GM23338 (cell line): ENCODE measurements at regions not wholly inside any gene's neighbourhood (a gene's known extent, or its start where the extent isn't known, plus 50 kb on each side); places are given as distances from the start of the nearest gene placed in this dataset.

Experiments
- ATAC-seq: fragments of 200-7000 bp; cut with Tn5 transposase; 3 replicates; pipeline ENCODE4 v1.9.1; 2020
- DNase-seq: peaks from one replicate; pipeline ENCODE4 v3.0.0-alpha.2; 2015; ENCODE audit warnings: low spot score
- H2AFZ ChIP-seq: fragments of 200-600 bp; sonication (generic); 2 replicates; pipeline ENCODE4 v1.8.0; 2016; ENCODE audit warnings: antibody characterized with exemption, mild to moderate bottlenecking, moderate library complexity
- H3F3A ChIP-seq: fragments of 200-600 bp; sonication (generic); replicated peaks from 2 replicates; pipeline ENCODE4 v1.8.0; 2017; ENCODE audit warnings: antibody characterized with exemption, mixed run types, low read depth
- H3K27ac ChIP-seq: fragments of 200-600 bp; sonication (generic); 2 replicates; pipeline ENCODE4 v1.6.1; 2016; ENCODE audit warnings: low read depth
- H3K27me3 ChIP-seq: fragments of 200-600 bp; sonication (generic); 2 replicates; pipeline ENCODE4 v1.8.0; 2016; ENCODE audit warnings: mild to moderate bottlenecking, mixed run types, moderate library complexity; ENCODE audit not compliant: insufficient read depth
- H3K36me3 ChIP-seq: fragments of 200-600 bp; sonication (generic); 2 replicates; pipeline ENCODE4 v1.8.0; 2016; ENCODE audit warnings: mild to moderate bottlenecking; ENCODE audit not compliant: insufficient read depth
- H3K4me1 ChIP-seq: fragments of 200-600 bp; sonication (generic); 2 replicates; pipeline ENCODE4 v1.8.0; 2016; ENCODE audit warnings: mild to moderate bottlenecking, moderate library complexity; ENCODE audit not compliant: insufficient read depth
- H3K4me2 ChIP-seq: fragments of 200-600 bp; sonication (generic); 2 replicates; pipeline ENCODE4 v1.7.1; 2017; ENCODE audit warnings: mixed run types
- H3K4me3 ChIP-seq: fragments of 200-600 bp; sonication (generic); 2 replicates; pipeline ENCODE4 v1.6.1; 2016; ENCODE audit warnings: mixed run types
- H3K79me2 ChIP-seq: fragments of 200-600 bp; sonication (generic); replicated peaks from 2 replicates; pipeline ENCODE4 v1.8.0; 2017; ENCODE audit warnings: mild to moderate bottlenecking; ENCODE audit not compliant: insufficient read depth
- H3K9me2 ChIP-seq: fragments of 200-600 bp; sonication (generic); 2 replicates; pipeline ENCODE4 v1.8.0; 2017; ENCODE audit not compliant: insufficient read depth
- H4K20me1 ChIP-seq: fragments of 200-600 bp; sonication (generic); replicated peaks from 2 replicates; pipeline ENCODE4 v1.8.0; 2017; ENCODE audit warnings: mild to moderate bottlenecking; ENCODE audit not compliant: insufficient read depth
- H3K27ac Mint-ChIP-seq: 2 replicates; pipeline ENCODE4 v1.8.0; 2020; ENCODE audit warnings: inconsistent platforms, mild to moderate bottlenecking, moderate library complexity, mixed read lengths
- H3K27me3 Mint-ChIP-seq: 3 replicates; pipeline ENCODE4 v1.8.0; 2022; ENCODE audit warnings: low read depth, mild to moderate bottlenecking, moderate library complexity, mixed read lengths, inconsistent platforms; ENCODE audit not compliant: insufficient read depth, poor library complexity
- H3K36me3 Mint-ChIP-seq: 3 replicates; pipeline ENCODE4 v1.8.0; 2021; ENCODE audit warnings: low read depth, mild to moderate bottlenecking, inconsistent platforms, moderate library complexity, mixed read lengths
- H3K4me1 Mint-ChIP-seq: 3 replicates; pipeline ENCODE4 v1.8.0; 2020; ENCODE audit warnings: mild to moderate bottlenecking, inconsistent platforms, mixed read lengths
- H3K4me3 Mint-ChIP-seq: 3 replicates; pipeline ENCODE4 v1.8.0; 2021; ENCODE audit warnings: moderate library complexity, mild to moderate bottlenecking, inconsistent platforms, mixed read lengths
- H3K9me3 Mint-ChIP-seq: 3 replicates; pipeline ENCODE4 v1.8.0; 2020; ENCODE audit warnings: moderate library complexity, mild to moderate bottlenecking, inconsistent platforms, mixed read lengths
- CREB1 ChIP-seq: fragments of 250-450 bp; sonication (Bioruptor Pico); IDR thresholded peaks from 2 replicates; pipeline ENCODE4 v1.5.0; 2020; ENCODE audit warnings: low read depth, mild to moderate bottlenecking, moderate library complexity
- CTCF ChIP-seq, 2 experiments: fragments of 200-600 bp in 1 of 2; sonication (generic) in 1 of 2; conservative IDR thresholded peaks; 2 replicates each; pipeline versions ENCODE4 v1.5.1 to v1.6.1; 2016 to 2017; ENCODE audit warnings: antibody characterized with exemption in 2 of 2, low read depth in 2 of 2, mild to moderate bottlenecking in 2 of 2, moderate library complexity in 1 of 2
- EZH2phosphoT487 ChIP-seq: fragments of 200-600 bp; sonication (generic); IDR thresholded peaks from one replicate; pipeline ENCODE4 v1.8.1; 2018; ENCODE audit warnings: antibody characterized with exemption; ENCODE audit not compliant: unreplicated experiment
- JUNB ChIP-seq: IDR thresholded peaks from one replicate; pipeline ENCODE4 v1.6.1; 2016; ENCODE audit warnings: antibody characterized with exemption; ENCODE audit not compliant: unreplicated experiment
- POLR2AphosphoS5 ChIP-seq: IDR thresholded peaks from 2 replicates; pipeline ENCODE4 v1.6.1; 2016; ENCODE audit warnings: antibody characterized with exemption, low read depth
- STAT1 ChIP-seq: IDR thresholded peaks from one replicate; pipeline ENCODE4 v1.6.1; 2016; ENCODE audit warnings: antibody characterized with exemption; ENCODE audit not compliant: unreplicated experiment
- ZNF114 ChIP-seq: fragments of 250-450 bp; sonication (Bioruptor Pico); IDR thresholded peaks from 2 replicates; pipeline ENCODE4 v1.5.0; 2020; ENCODE audit warnings: mild to moderate bottlenecking, moderate library complexity
- ZNF331 ChIP-seq: fragments of 250-450 bp; sonication (Bioruptor Pico); IDR thresholded peaks from 2 replicates; pipeline ENCODE4 v1.5.0; 2020; ENCODE audit warnings: low read depth, mild to moderate bottlenecking, moderate library complexity
- TF ChIP-seq, protein P1 (sequence below): IDR thresholded peaks from one replicate; pipeline ENCODE4 v1.6.1; 2018; ENCODE audit warnings: antibody characterized with exemption; ENCODE audit not compliant: unreplicated experiment
- TF ChIP-seq, protein P2 (sequence below): fragments of 250-450 bp; sonication (Bioruptor Pico); IDR thresholded peaks from 2 replicates; pipeline ENCODE4 v1.5.0; 2020; ENCODE audit warnings: mild to moderate bottlenecking, moderate library complexity

- TF ChIP-seq, protein P1, sequence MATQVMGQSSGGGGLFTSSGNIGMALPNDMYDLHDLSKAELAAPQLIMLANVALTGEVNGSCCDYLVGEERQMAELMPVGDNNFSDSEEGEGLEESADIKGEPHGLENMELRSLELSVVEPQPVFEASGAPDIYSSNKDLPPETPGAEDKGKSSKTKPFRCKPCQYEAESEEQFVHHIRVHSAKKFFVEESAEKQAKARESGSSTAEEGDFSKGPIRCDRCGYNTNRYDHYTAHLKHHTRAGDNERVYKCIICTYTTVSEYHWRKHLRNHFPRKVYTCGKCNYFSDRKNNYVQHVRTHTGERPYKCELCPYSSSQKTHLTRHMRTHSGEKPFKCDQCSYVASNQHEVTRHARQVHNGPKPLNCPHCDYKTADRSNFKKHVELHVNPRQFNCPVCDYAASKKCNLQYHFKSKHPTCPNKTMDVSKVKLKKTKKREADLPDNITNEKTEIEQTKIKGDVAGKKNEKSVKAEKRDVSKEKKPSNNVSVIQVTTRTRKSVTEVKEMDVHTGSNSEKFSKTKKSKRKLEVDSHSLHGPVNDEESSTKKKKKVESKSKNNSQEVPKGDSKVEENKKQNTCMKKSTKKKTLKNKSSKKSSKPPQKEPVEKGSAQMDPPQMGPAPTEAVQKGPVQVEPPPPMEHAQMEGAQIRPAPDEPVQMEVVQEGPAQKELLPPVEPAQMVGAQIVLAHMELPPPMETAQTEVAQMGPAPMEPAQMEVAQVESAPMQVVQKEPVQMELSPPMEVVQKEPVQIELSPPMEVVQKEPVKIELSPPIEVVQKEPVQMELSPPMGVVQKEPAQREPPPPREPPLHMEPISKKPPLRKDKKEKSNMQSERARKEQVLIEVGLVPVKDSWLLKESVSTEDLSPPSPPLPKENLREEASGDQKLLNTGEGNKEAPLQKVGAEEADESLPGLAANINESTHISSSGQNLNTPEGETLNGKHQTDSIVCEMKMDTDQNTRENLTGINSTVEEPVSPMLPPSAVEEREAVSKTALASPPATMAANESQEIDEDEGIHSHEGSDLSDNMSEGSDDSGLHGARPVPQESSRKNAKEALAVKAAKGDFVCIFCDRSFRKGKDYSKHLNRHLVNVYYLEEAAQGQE: no peak
Measured at GRCh38 chr6:91088515-91088914, 501.6 kb upstream of the MAP3K7 start (continued).

- no peaks in the 10 kb centered on the region for H4K20me1 ChIP-seq
- H2AFZ ChIP-seq: no peak overlapping the region
- H3K36me3 ChIP-seq: no peaks in the 10 kb centered on the region
- H3K4me1 Mint-ChIP-seq: peaks cover 20% of the 10 kb centered on the region
- no peaks in the 10 kb centered on the region for H3K36me3 Mint-ChIP-seq
- no peak overlapping the region for H3K27ac ChIP-seq
- H3F3A ChIP-seq: no peaks in the 10 kb centered on the region
- H3K4me2 ChIP-seq: 0 out of 2 replicates have a peak overlapping the region, but pooled peaks have one; percentile 42
- no peaks in the 10 kb centered on the region for H3K79me2 ChIP-seq
- peaks cover 11% of the 10 kb centered on the region; the same call in 1 of the 2 replicates for H3K4me1 ChIP-seq
- H3K27me3 Mint-ChIP-seq: peaks cover 2% of the 10 kb centered on the region
- no peak overlapping the region; the same call in 2 of the 3 replicates for H3K4me3 Mint-ChIP-seq
- DNase-seq: peak; percentile 80
- no peaks in the 10 kb centered on the region for H3K27me3 ChIP-seq
- H3K9me2 ChIP-seq: no peaks in the 10 kb centered on the region
- H3K4me3 ChIP-seq: no peak overlapping the region
- peak overlapping the region; percentile 44; the same call in 1 of the 2 replicates for H3K27ac Mint-ChIP-seq
- no peaks in the 10 kb centered on the region for H3K9me3 Mint-ChIP-seq
- ATAC-seq: peak; percentile 98
- TF ChIP-seq, protein P1: no peak
- TF ChIP-seq STAT1: no peak
- TF ChIP-seq POLR2AphosphoS5: no peak
- no peak for TF ChIP-seq ZNF331 (CRISPR knock-in tag)
- no peak for TF ChIP-seq CREB1 (CRISPR knock-in tag)
- TF ChIP-seq JUNB: no peak
- TF ChIP-seq, protein P2, sequence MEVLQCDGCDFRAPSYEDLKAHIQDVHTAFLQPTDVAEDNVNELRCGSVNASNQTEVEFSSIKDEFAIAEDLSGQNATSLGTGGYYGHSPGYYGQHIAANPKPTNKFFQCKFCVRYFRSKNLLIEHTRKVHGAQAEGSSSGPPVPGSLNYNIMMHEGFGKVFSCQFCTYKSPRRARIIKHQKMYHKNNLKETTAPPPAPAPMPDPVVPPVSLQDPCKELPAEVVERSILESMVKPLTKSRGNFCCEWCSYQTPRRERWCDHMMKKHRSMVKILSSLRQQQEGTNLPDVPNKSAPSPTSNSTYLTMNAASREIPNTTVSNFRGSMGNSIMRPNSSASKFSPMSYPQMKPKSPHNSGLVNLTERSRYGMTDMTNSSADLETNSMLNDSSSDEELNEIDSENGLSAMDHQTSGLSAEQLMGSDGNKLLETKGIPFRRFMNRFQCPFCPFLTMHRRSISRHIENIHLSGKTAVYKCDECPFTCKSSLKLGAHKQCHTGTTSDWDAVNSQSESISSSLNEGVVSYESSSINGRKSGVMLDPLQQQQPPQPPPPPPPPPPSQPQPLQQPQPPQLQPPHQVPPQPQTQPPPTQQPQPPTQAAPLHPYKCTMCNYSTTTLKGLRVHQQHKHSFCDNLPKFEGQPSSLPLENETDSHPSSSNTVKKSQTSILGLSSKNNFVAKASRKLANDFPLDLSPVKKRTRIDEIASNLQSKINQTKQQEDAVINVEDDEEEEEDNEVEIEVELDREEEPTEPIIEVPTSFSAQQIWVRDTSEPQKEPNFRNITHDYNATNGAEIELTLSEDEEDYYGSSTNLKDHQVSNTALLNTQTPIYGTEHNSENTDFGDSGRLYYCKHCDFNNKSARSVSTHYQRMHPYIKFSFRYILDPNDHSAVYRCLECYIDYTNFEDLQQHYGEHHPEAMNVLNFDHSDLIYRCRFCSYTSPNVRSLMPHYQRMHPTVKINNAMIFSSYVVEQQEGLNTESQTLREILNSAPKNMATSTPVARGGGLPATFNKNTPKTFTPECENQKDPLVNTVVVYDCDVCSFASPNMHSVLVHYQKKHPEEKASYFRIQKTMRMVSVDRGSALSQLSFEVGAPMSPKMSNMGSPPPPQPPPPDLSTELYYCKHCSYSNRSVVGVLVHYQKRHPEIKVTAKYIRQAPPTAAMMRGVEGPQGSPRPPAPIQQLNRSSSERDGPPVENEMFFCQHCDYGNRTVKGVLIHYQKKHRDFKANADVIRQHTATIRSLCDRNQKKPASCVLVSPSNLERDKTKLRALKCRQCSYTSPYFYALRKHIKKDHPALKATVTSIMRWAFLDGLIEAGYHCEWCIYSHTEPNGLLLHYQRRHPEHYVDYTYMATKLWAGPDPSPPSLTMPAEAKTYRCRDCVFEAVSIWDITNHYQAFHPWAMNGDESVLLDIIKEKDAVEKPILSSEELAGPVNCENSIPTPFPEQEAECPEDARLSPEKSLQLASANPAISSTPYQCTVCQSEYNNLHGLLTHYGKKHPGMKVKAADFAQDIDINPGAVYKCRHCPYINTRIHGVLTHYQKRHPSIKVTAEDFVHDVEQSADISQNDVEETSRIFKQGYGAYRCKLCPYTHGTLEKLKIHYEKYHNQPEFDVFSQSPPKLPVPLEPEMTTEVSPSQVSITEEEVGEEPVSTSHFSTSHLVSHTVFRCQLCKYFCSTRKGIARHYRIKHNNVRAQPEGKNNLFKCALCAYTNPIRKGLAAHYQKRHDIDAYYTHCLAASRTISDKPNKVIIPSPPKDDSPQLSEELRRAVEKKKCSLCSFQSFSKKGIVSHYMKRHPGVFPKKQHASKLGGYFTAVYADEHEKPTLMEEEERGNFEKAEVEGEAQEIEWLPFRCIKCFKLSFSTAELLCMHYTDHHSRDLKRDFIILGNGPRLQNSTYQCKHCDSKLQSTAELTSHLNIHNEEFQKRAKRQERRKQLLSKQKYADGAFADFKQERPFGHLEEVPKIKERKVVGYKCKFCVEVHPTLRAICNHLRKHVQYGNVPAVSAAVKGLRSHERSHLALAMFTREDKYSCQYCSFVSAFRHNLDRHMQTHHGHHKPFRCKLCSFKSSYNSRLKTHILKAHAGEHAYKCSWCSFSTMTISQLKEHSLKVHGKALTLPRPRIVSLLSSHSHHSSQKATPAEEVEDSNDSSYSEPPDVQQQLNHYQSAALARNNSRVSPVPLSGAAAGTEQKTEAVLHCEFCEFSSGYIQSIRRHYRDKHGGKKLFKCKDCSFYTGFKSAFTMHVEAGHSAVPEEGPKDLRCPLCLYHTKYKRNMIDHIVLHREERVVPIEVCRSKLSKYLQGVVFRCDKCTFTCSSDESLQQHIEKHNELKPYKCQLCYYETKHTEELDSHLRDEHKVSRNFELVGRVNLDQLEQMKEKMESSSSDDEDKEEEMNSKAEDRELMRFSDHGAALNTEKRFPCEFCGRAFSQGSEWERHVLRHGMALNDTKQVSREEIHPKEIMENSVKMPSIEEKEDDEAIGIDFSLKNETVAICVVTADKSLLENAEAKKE (CRISPR knock-in tag): no peak
- no peak for TF ChIP-seq CTCF (conservative IDR thresholded peaks at IDR 0.05; ENCODE audit: low read depth in 2 of 2)
- no peak for TF ChIP-seq ZNF114 (CRISPR knock-in tag)
- TF ChIP-seq EZH2phosphoT487: no peak
Measured at GRCh38 chr6:91087908-91088307, 501.0 kb upstream of the MAP3K7 start.
